ENCODE measurements at regions not wholly inside any gene's neighbourhood (a gene's known extent, or its start where the extent isn't known, plus 50 kb on each side); places are given as distances from the start of the nearest gene placed in this dataset.
A peak's percentile ranks its signal among the peaks of the same experiment; 100 is the strongest.

DNA sequence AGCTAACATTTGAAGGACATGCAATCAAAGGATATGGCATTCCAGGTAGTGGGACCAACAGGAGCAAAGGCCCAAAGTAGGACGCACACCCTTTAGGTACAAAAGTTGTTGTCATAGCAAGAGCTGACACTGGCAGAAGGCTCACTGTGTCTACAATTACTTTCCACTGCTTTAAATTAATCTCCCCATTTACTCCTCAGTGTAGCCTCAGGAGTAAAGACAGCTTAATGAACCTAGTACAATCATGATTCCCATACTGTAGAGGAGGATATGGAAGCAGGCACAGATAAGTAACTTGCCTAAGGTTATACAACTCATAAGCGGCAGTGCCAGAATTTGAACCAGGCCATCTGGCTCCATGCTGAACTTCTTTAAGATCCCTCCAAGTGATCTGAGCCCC lies 212.9 kb upstream of the SFSWAP start:
- FAIRE-seq (no peak), DNase-seq (ENCODE audit: low read depth) (no peak)
- TF ChIP-seq, protein P1, sequence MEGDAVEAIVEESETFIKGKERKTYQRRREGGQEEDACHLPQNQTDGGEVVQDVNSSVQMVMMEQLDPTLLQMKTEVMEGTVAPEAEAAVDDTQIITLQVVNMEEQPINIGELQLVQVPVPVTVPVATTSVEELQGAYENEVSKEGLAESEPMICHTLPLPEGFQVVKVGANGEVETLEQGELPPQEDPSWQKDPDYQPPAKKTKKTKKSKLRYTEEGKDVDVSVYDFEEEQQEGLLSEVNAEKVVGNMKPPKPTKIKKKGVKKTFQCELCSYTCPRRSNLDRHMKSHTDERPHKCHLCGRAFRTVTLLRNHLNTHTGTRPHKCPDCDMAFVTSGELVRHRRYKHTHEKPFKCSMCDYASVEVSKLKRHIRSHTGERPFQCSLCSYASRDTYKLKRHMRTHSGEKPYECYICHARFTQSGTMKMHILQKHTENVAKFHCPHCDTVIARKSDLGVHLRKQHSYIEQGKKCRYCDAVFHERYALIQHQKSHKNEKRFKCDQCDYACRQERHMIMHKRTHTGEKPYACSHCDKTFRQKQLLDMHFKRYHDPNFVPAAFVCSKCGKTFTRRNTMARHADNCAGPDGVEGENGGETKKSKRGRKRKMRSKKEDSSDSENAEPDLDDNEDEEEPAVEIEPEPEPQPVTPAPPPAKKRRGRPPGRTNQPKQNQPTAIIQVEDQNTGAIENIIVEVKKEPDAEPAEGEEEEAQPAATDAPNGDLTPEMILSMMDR (IDR thresholded peaks at IDR 0.05; ENCODE audit: insufficient read depth, low read length, severe bottlenecking): no peak
- Histone ChIP-seq H3K4me3 (ENCODE audit: low read depth, low read length) (no peak overlapping the region), H3K36me3 (ENCODE audit: control insufficient read depth, insufficient read depth, low read length) (no peaks in the 10 kb centered on the region), H3K27me3 (ENCODE audit: control insufficient read depth, insufficient read depth, low read length) (no peaks in the 10 kb centered on the region)

DNA sequence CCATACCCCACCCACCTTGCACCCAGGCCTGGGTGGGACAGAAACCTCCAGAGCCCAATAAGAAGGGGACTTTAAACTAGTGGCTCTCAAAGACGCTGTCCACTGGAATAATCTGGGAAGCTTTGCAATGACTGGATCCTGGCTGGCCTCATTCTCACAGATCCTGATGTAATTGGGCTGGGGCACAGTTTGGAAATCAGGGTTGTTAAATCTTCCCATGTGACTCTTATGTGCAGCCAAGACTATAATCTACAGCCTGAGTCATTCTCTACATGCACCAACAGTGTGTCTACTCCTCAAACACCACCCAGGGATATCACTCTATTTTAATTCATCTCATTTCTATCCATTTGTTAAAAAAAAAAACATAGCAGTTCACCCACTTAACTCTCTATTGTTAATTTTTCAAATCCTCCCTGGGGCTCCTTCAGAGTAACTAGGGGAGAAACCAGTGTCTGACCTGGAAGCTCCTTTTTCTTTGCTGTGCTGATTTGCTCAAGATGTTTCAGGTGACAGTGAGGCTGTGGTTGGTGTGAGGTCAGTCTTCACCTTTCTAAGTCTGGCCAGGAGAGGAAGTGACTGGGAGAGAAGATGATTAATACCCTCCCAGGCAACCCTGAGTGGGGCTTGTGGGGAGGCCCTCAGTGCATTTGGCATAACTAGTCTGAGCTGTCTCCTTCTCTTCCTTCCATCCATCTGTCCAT lies 211.6 kb upstream of the SFSWAP start:
- DNase-seq (ENCODE audit: low read depth) (peak; percentile 23), FAIRE-seq (no peak)
- Histone ChIP-seq H3K36me3 (ENCODE audit: control insufficient read depth, insufficient read depth, low read length) (no peaks in the 10 kb centered on the region), H3K4me3 (ENCODE audit: low read depth, low read length) (no peak overlapping the region), H3K27me3 (ENCODE audit: control insufficient read depth, insufficient read depth, low read length) (no peaks in the 10 kb centered on the region)
- TF ChIP-seq, protein P1 (IDR thresholded peaks at IDR 0.05; ENCODE audit: insufficient read depth, low read length, severe bottlenecking): no peak

DNA sequence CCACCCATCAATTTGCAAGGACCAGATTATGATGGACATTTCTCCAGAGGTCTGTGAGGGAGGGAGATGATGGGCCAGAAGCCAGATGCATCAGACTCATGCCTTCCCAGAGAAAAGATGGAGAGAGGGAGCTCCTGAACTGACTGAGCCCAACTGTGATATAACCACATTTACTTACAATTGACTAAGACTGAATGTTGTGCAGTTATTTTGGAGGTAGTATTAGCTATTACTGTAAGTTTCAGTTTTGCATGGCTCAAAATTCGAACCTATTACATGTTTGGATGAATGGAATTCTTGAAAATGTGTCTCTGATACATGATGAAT lies 211.1 kb upstream of the SFSWAP start:
- Histone ChIP-seq H3K4me3 (ENCODE audit: low read depth, low read length) (no peak overlapping the region), H3K36me3 (ENCODE audit: control insufficient read depth, insufficient read depth, low read length) (no peaks in the 10 kb centered on the region), H3K27me3 (ENCODE audit: control insufficient read depth, insufficient read depth, low read length) (no peaks in the 10 kb centered on the region)
- no peak for DNase-seq (ENCODE audit: low read depth)
- TF ChIP-seq, protein P1 (IDR thresholded peaks at IDR 0.05; ENCODE audit: insufficient read depth, low read length, severe bottlenecking): no peak
- FAIRE-seq: no peak

DNA sequence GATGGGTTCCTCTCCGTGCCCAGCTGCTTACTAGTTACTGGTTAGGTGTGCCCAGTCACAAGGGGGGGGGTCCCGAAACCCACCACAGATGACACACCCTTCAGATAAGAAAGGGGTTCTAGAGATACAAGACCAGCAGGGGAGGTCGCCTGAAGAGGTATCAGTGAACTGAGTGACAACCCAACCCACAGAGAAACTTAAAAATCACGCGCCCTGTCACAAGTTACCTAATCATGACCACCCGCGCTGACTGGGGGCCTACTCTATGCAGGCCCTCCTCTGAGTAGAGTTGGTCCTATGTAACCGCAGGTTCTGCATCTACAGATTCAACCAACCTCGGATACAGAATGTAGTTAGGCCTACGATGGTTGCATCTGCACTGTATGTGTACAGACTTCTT lies 210.3 kb upstream of the SFSWAP start:
- Histone ChIP-seq H3K27me3 (ENCODE audit: control insufficient read depth, insufficient read depth, low read length) (no peaks in the 10 kb centered on the region), H3K36me3 (ENCODE audit: control insufficient read depth, insufficient read depth, low read length) (no peaks in the 10 kb centered on the region), H3K4me3 (ENCODE audit: low read depth, low read length) (no peak overlapping the region)
- no peak for DNase-seq (ENCODE audit: low read depth)
- no peak for FAIRE-seq
- TF ChIP-seq, protein P1 (IDR thresholded peaks at IDR 0.05; ENCODE audit: insufficient read depth, low read length, severe bottlenecking): no peak

DNA sequence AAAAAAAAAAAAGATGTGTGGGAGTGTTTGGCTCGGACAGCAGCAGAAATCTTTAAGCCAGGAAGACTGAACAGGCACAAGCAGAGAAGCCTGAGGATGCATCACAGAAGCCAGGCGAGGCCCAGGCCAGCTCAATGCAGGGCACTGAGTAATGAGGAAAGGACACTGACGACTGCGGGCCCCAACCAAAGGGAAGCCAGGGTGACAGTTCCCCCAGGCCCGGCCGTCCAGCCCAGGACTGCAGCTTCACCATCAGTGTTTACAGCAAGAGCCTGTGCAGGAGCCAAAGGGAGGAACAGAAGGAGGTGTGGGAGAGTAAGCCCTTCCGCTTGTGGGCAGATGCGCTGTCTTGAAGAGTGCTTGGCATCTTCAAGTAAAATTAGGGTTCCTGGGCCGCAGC lies 205.3 kb upstream of the SFSWAP start:
- Histone ChIP-seq H3K27me3 (ENCODE audit: control insufficient read depth, insufficient read depth, low read length) (no peaks in the 10 kb centered on the region), H3K36me3 (ENCODE audit: control insufficient read depth, insufficient read depth, low read length) (no peaks in the 10 kb centered on the region), H3K4me3 (ENCODE audit: low read depth, low read length) (no peak overlapping the region)
- DNase-seq (ENCODE audit: low read depth) (no peak), FAIRE-seq (no peak)
- TF ChIP-seq, protein P1 (IDR thresholded peaks at IDR 0.05; ENCODE audit: insufficient read depth, low read length, severe bottlenecking): no peak

DNA sequence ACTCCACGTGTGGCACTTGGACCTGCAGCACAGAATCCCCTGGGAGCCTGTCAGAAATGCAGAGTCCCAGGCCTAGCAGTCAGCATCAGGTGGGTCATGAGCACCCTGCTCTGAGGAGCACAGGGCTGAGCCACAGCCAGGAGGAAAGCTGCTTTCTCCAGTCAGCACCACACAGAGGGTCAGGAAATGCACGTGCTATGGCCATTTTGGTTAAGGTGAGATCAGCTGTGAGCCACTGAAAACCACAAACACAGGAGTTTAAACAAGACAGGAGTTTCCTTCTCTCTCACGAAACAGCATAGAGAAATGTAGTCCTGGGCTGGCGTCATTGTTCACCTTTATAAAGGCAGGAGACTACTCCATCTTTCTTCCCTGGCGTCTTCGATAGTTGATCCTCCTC lies 204.5 kb upstream of the SFSWAP start:
- no peak for FAIRE-seq
- Histone ChIP-seq H3K4me3 (ENCODE audit: low read depth, low read length) (no peak overlapping the region), H3K27me3 (ENCODE audit: control insufficient read depth, insufficient read depth, low read length) (no peaks in the 10 kb centered on the region), H3K36me3 (ENCODE audit: control insufficient read depth, insufficient read depth, low read length) (no peaks in the 10 kb centered on the region)
- no peak for DNase-seq (ENCODE audit: low read depth)
- TF ChIP-seq, protein P1 (IDR thresholded peaks at IDR 0.05; ENCODE audit: insufficient read depth, low read length, severe bottlenecking): no peak
